ENCODE measurements at regions not wholly inside any gene's neighbourhood (a gene's known extent, or its start where the extent isn't known, plus 50 kb on each side); places are given as distances from the start of the nearest gene placed in this dataset.

GRCh38 chr10:117746541-117747448 lies 204.2 kb downstream of the EMX2 start (continued):
- no peak for TF ChIP-seq EP300 (IDR thresholded peaks at IDR 0.05; ENCODE audit: borderline replicate concordance in 1 of 2, low read depth in 1 of 2, low read length in 1 of 2)

GRCh38 chr10:117747636-117748035 lies 205.1 kb downstream of the EMX2 start:
- CTCF ChIA-PET = no interaction called here

More at GRCh38 chr10:117747636-117748035, 205.1 kb downstream of the EMX2 start:
- Histone ChIP-seq H3K4me3 (ENCODE audit: low read depth in 2 of 2, low read length in 1 of 2) (no peak overlapping the region), H3K9me2 (no peaks in the 10 kb centered on the region), H4K20me1 (ENCODE audit: insufficient read depth) (no peaks in the 10 kb centered on the region), H3F3A (replicated peaks; ENCODE audit: insufficient read depth) (no peaks in the 10 kb centered on the region), H3K4me1 (ENCODE audit: control insufficient read depth in 1 of 2, insufficient read depth in 2 of 2, low read depth in 1 of 2, low read length in 1 of 2) (peaks cover 0 to 2% of the 10 kb centered on the region in 2 experiments; a peak in 1 of 4 replicates), H3K27ac (ENCODE audit: low read depth in 2 of 2, low read length in 1 of 2) (no peak overlapping the region), H3K36me3 (replicated peaks in 1 of 2; ENCODE audit: control insufficient read depth in 1 of 2, insufficient read depth in 2 of 2, low read length in 1 of 2) (no peaks in the 10 kb centered on the region), H2AFZ (ENCODE audit: low read depth) (no peak overlapping the region), H3K27me3 (ENCODE audit: insufficient read depth) (no peaks in the 10 kb centered on the region), H3K79me2 (ENCODE audit: insufficient read depth) (no peaks in the 10 kb centered on the region), H3K9me3 (no peaks in the 10 kb centered on the region), H3K9ac (no peak overlapping the region), H3K4me2 (no peak overlapping the region)
- 49% methylated on average over 12 of the region's 12 CpGs for WGBS (ENCODE audit: low lambda C conversion rate)
- TF ChIP-seq TAF1 (IDR thresholded peaks at IDR 0.05; ENCODE audit: borderline replicate concordance, low read depth, low read length) (no peak), IRF3 (IDR thresholded peaks at IDR 0.05; ENCODE audit: low read depth, low read length) (no peak), FOSL2 (IDR thresholded peaks at IDR 0.05; ENCODE audit: borderline replicate concordance, low read depth) (no peak), CTCF (IDR thresholded peaks at IDR 0.05) (no peak), RCOR1 (IDR thresholded peaks at IDR 0.05; ENCODE audit: low read length) (no peak), USF1 (IDR thresholded peaks at IDR 0.05; ENCODE audit: borderline replicate concordance, low read depth) (no peak), GABPA (IDR thresholded peaks at IDR 0.05; ENCODE audit: low read depth) (no peak), TEAD4 (IDR thresholded peaks at IDR 0.05; ENCODE audit: borderline replicate concordance, insufficient read depth) (no peak)
- TF ChIP-seq, protein P1, sequence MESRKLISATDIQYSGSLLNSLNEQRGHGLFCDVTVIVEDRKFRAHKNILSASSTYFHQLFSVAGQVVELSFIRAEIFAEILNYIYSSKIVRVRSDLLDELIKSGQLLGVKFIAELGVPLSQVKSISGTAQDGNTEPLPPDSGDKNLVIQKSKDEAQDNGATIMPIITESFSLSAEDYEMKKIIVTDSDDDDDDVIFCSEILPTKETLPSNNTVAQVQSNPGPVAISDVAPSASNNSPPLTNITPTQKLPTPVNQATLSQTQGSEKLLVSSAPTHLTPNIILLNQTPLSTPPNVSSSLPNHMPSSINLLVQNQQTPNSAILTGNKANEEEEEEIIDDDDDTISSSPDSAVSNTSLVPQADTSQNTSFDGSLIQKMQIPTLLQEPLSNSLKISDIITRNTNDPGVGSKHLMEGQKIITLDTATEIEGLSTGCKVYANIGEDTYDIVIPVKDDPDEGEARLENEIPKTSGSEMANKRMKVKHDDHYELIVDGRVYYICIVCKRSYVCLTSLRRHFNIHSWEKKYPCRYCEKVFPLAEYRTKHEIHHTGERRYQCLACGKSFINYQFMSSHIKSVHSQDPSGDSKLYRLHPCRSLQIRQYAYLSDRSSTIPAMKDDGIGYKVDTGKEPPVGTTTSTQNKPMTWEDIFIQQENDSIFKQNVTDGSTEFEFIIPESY (IDR thresholded peaks at IDR 0.05; ENCODE audit: borderline replicate concordance, low read depth) = no peak
- TF ChIP-seq, protein P2, sequence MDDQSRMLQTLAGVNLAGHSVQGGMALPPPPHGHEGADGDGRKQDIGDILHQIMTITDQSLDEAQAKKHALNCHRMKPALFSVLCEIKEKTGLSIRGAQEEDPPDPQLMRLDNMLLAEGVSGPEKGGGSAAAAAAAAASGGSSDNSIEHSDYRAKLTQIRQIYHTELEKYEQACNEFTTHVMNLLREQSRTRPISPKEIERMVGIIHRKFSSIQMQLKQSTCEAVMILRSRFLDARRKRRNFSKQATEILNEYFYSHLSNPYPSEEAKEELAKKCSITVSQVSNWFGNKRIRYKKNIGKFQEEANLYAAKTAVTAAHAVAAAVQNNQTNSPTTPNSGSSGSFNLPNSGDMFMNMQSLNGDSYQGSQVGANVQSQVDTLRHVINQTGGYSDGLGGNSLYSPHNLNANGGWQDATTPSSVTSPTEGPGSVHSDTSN (IDR thresholded peaks at IDR 0.05) = no peak
- POLR2A ChIA-PET = no interaction called here
- DNase-seq = no peak

Data from SK-N-SH (cell line).